EL (cell line): ENCODE measurements at regions not wholly inside any gene's neighbourhood (a gene's known extent, or its start where the extent isn't known, plus 50 kb on each side); places are given as distances from the start of the nearest gene placed in this dataset.

ENCODE experiments used
- DNase-seq: peaks from one replicate; pipeline ENCODE4 v3.0.0-alpha.2; 2016

- DNase-seq = no peak
These were observed 117.3 kb downstream of the CPZ start for GRCh38 chr4:8709729-8710360.

GRCh38 chr4:8709050-8709728 lies 116.6 kb downstream of the CPZ start:
- DNase-seq = no peak

GRCh38 chr4:8708401-8709021 lies 115.9 kb downstream of the CPZ start:
- DNase-seq = no peak

GRCh38 chr4:8707045-8707781 lies 114.6 kb downstream of the CPZ start:
- DNase-seq = no peak

GRCh38 chr4:8706216-8707044 lies 113.9 kb downstream of the CPZ start:
- DNase-seq = no peak

GRCh38 chr4:8705161-8706145 lies 112.9 kb downstream of the CPZ start:
- no peak for DNase-seq

- no peak for DNase-seq
These were observed 112.1 kb downstream of the CPZ start for GRCh38 chr4:8704632-8705031.

- DNase-seq = no peak
These were observed 111.4 kb downstream of the CPZ start for GRCh38 chr4:8703857-8704495.

- no peak for DNase-seq
These were observed 110.8 kb downstream of the CPZ start for GRCh38 chr4:8703401-8703696.

GRCh38 chr4:8702516-8703400 lies 110.2 kb downstream of the CPZ start:
- no peak for DNase-seq

GRCh38 chr4:8702020-8702495 lies 109.5 kb downstream of the CPZ start:
- DNase-seq = no peak

- DNase-seq = no peak
These were observed 108.8 kb downstream of the CPZ start for GRCh38 chr4:8701126-8702019.

GRCh38 chr4:8700531-8700930 lies 108.0 kb downstream of the CPZ start:
- DNase-seq = no peak

- no peak for DNase-seq
These were observed 107.0 kb downstream of the CPZ start for GRCh38 chr4:8699479-8700145.

GRCh38 chr4:8699063-8699385 lies 106.5 kb downstream of the CPZ start:
- no peak for DNase-seq

- no peak for DNase-seq
These were observed 105.9 kb downstream of the CPZ start for GRCh38 chr4:8698341-8699062.

- DNase-seq = no peak
These were observed 105.3 kb downstream of the CPZ start for GRCh38 chr4:8697826-8698225.
